ENCODE measurements at regions not wholly inside any gene's neighbourhood (a gene's known extent, or its start where the extent isn't known, plus 50 kb on each side); places are given as distances from the start of the nearest gene placed in this dataset.

- no peak for TF ChIP-seq CTCF (IDR thresholded peaks at IDR 0.05)
Measured at GRCh38 chrX:840556-840955, 210.0 kb downstream of the SHOX start.

GRCh38 chrX:830532-830931, 199.9 kb downstream of the SHOX start:
- TF ChIP-seq CTCF (IDR thresholded peaks at IDR 0.05): no peak

- TF ChIP-seq CTCF (IDR thresholded peaks at IDR 0.05): no peak
Measured at GRCh38 chrX:829145-829544, 198.6 kb downstream of the SHOX start.

GRCh38 chrX:828411-828959, 197.9 kb downstream of the SHOX start:
- TF ChIP-seq CTCF (IDR thresholded peaks at IDR 0.05): no peak

- TF ChIP-seq CTCF (IDR thresholded peaks at IDR 0.05): no peak
Measured at GRCh38 chrX:826448-826847, 195.9 kb downstream of the SHOX start.

GRCh38 chrX:825991-826390, 195.4 kb downstream of the SHOX start:
- TF ChIP-seq CTCF (IDR thresholded peaks at IDR 0.05): no peak

- no peak for TF ChIP-seq CTCF (IDR thresholded peaks at IDR 0.05)
Measured at GRCh38 chrX:821327-822107, 190.9 kb downstream of the SHOX start.

All from LNCAP (cell line).